K562 (cell line): ENCODE measurements at regions not wholly inside any gene's neighbourhood (a gene's known extent, or its start where the extent isn't known, plus 50 kb on each side); places are given as distances from the start of the nearest gene placed in this dataset.

Experiments used
- ATAC-seq: fragments of 200-7000 bp; cut with Tn5 transposase; 3 replicates; pipeline ENCODE4 v1.9.1; 2020; ENCODE audit warnings: moderate library complexity
- BruUV-seq: library from RNA; stranded (reverse); fragments of 400-500 nt; replicated peaks from 2 replicates; lab custom pipeline; 2021; lab: Mats Ljungman, UMichigan
- CTCF ChIA-PET: fragments of 300-600 bp; formaldehyde crosslinking; extraction: SDS; loops from one replicate; lab custom pipeline; 2021; ENCODE audit warnings: low intra/inter-chr PET ratio; lab: Yijun Ruan, JAX
- POLR2A ChIA-PET: fragments of 300-600, 350-650 bp; sonication (Branson Sonifier 250); formaldehyde crosslinking; extraction: SDS; loops from one replicate; lab custom pipeline; 2021; ENCODE audit warnings: antibody characterized with exemption, inconsistent platforms; lab: Yijun Ruan, JAX
- DNase-seq, 4 experiments: peaks; one replicate each; pipeline versions ENCODE4 v3.0.0 to v3.0.0-alpha.2; 2011 to 2018; ENCODE audit warnings: low spot score in 3 of 4, mixed read lengths in 3 of 4; ENCODE audit errors: extremely low read depth in 1 of 4
- FAIRE-seq: peaks from 2 replicates; lab custom pipeline; 2011; peaks lifted over from hg19 to GRCh38; lab: Jason Lieb, UNC
- H2AFZ ChIP-seq: 2 replicates; pipeline ENCODE4 v1.6.0; 2011; ENCODE audit warnings: low read depth, low read length, control low read depth, inconsistent platforms
- H3K27ac ChIP-seq: fragments of 200-600 bp; 3 replicates; pipeline ENCODE4 v1.8.0; 2011; ENCODE audit warnings: low read depth, mild to moderate bottlenecking, control low read depth, inconsistent platforms, low read length, moderate library complexity, mixed read lengths; ENCODE audit errors: extremely low read depth
- H3K27me3 ChIP-seq, 2 experiments: fragments of 300-600 bp in 1 of 2; 2 replicates in 1 of 2; 3 replicates in 1 of 2; pipeline versions ENCODE4 v1.6.0 to v1.8.0; 2011; ENCODE audit warnings: inconsistent platforms in 2 of 2, low read length in 2 of 2, mild to moderate bottlenecking in 1 of 2, mixed read lengths in 1 of 2, moderate library complexity in 1 of 2; ENCODE audit not compliant: control insufficient read depth in 2 of 2, insufficient read depth in 2 of 2
- H3K36me3 ChIP-seq: fragments of 300-600 bp; 3 replicates; pipeline ENCODE4 v1.8.0; 2011; ENCODE audit warnings: mild to moderate bottlenecking, low read length, inconsistent platforms; ENCODE audit not compliant: control insufficient read depth, insufficient read depth
- H3K4me1 ChIP-seq, 2 experiments: fragments of 200-600 bp in 1 of 2; replicated peaks in 1 of 2; 2 replicates in 1 of 2; 3 replicates in 1 of 2; pipeline versions ENCODE4 v1.5.1 to v1.8.0; 2011; ENCODE audit warnings: inconsistent platforms in 2 of 2, low read length in 2 of 2, mild to moderate bottlenecking in 1 of 2, mixed read lengths in 1 of 2, moderate library complexity in 1 of 2; ENCODE audit not compliant: control insufficient read depth in 2 of 2, insufficient read depth in 2 of 2
- H3K4me2 ChIP-seq: 2 replicates; pipeline ENCODE4 v1.6.1; 2011; ENCODE audit warnings: low read length, control low read depth, inconsistent platforms, mixed read lengths; ENCODE audit not compliant: insufficient read depth
- H3K4me3 ChIP-seq: fragments of 200-600 bp; sonication (generic), shearing (Covaris generic); 2 replicates; pipeline ENCODE4 v1.5.1; 2016; ENCODE audit warnings: control low read depth, inconsistent platforms
- H3K79me2 ChIP-seq: fragments of 200-600 bp; 3 replicates; pipeline ENCODE4 v1.8.0; 2011; ENCODE audit warnings: low read length, inconsistent platforms; ENCODE audit not compliant: control insufficient read depth, insufficient read depth
- H3K9ac ChIP-seq, 2 experiments: 2 replicates each; pipeline versions ENCODE4 v1.6.0 to v1.6.1; 2011; ENCODE audit warnings: low read depth in 2 of 2, low read length in 2 of 2, control low read depth in 1 of 2, inconsistent platforms in 1 of 2, mild to moderate bottlenecking in 1 of 2, mixed read lengths in 1 of 2; ENCODE audit not compliant: insufficient read depth in 1 of 2
- H3K9me1 ChIP-seq: one replicate; pipeline ENCODE4 v1.6.0; 2011; ENCODE audit warnings: inconsistent platforms, mild to moderate bottlenecking, low read length, moderate library complexity; ENCODE audit not compliant: control insufficient read depth, insufficient read depth
- H3K9me3 ChIP-seq: replicated peaks from 2 replicates; pipeline ENCODE4 v1.5.1; 2011; ENCODE audit warnings: low read depth, low read length, inconsistent platforms; ENCODE audit not compliant: control insufficient read depth, insufficient read depth
- H4K20me1 ChIP-seq: replicated peaks from 2 replicates; pipeline ENCODE4 v1.6.1; 2011; ENCODE audit warnings: low read length, inconsistent platforms, mixed read lengths; ENCODE audit not compliant: control insufficient read depth, insufficient read depth
- CBX3 ChIP-seq, 2 experiments: IDR thresholded peaks; 1 replicate in 1 of 2; 2 replicates in 1 of 2; pipeline ENCODE4 v1.6.1; 2012; ENCODE audit warnings: inconsistent platforms in 2 of 2, low read length in 2 of 2, borderline replicate concordance in 1 of 2, control low read depth in 1 of 2
- DEAF1 ChIP-seq: fragments of 450-650 bp; formaldehyde crosslinking; IDR thresholded peaks from 2 replicates; pipeline ENCODE4 v1.4.0; 2020; ENCODE audit warnings: mild to moderate bottlenecking, moderate library complexity
- DNMT1 ChIP-seq: fragments of 450-650 bp; IDR thresholded peaks from 2 replicates; pipeline ENCODE4 v1.6.1; 2016; ENCODE audit warnings: antibody characterized with exemption, mild to moderate bottlenecking
- ERF ChIP-seq: fragments of 450-650 bp; formaldehyde crosslinking; IDR thresholded peaks from 2 replicates; pipeline ENCODE4 v1.4.0; 2020; ENCODE audit warnings: mild to moderate bottlenecking, mixed read lengths
- HSF4 ChIP-seq: fragments of 250-450 bp; sonication (Bioruptor Pico); IDR thresholded peaks from 2 replicates; pipeline ENCODE4 v2.1.2; 2022; ENCODE audit warnings: mild to moderate bottlenecking, moderate library complexity, borderline replicate concordance
- PCBP1 ChIP-seq: fragments of 200-400 bp; formaldehyde crosslinking; IDR thresholded peaks from 2 replicates; pipeline ENCODE4 v1.6.1; 2018; ENCODE audit warnings: mild to moderate bottlenecking, low read depth, low read length; ENCODE audit not compliant: poor library complexity, severe bottlenecking
- PHF20 ChIP-seq: fragments of 450-650 bp; IDR thresholded peaks from 2 replicates; pipeline ENCODE4 v1.6.1; 2018; ENCODE audit not compliant: partially characterized antibody
- RBM39 ChIP-seq: fragments of 200-400 bp; formaldehyde crosslinking; optimal IDR thresholded peaks from 2 replicates; pipeline ENCODE3; 2018; ENCODE audit warnings: low read depth, low read length
- RNF2 ChIP-seq: sonication (generic); IDR thresholded peaks from 2 replicates; pipeline ENCODE4 v1.6.1; 2016
- U2AF2 ChIP-seq: fragments of 200-400 bp; formaldehyde crosslinking; optimal IDR thresholded peaks from 2 replicates; pipeline ENCODE3; 2017; ENCODE audit warnings: low read depth, mild to moderate bottlenecking, low read length
- ZNF146 ChIP-seq: IDR thresholded peaks from one replicate; pipeline ENCODE4 v1.6.1; 2018; ENCODE audit warnings: missing compliant biosample characterization; ENCODE audit not compliant: unreplicated experiment
- ZNF518B ChIP-seq: fragments of 250-450 bp; sonication (Bioruptor Pico); IDR thresholded peaks from 2 replicates; pipeline ENCODE4 v1.5.0; 2021; ENCODE audit warnings: mild to moderate bottlenecking, moderate library complexity
- WGBS: fragments of 100-300 bp; shearing (Covaris generic); methylation state at CpG from one replicate; pipeline ENCODE4 v1.1.6; 2016; ENCODE audit warnings: low coverage, mixed read lengths; ENCODE audit not compliant: insufficient coverage; ENCODE audit errors: missing lambda C conversion rate; 5-methylcytosine and 5-hydroxymethylcytosine counted together
- in situ Hi-C: fragments of 300-500 bp; cut with MboI; formaldehyde crosslinking; loops from 4 replicates; pipeline ENCODE4 v1.15.0; 2018; ENCODE audit warnings: inconsistent platforms, mixed read lengths
- intact Hi-C: fragments of 100-400 bp; cut with micrococcal nuclease; formaldehyde crosslinking; loops from 2 replicates; pipeline ENCODE4 v1.14.2; 2022

DNA sequence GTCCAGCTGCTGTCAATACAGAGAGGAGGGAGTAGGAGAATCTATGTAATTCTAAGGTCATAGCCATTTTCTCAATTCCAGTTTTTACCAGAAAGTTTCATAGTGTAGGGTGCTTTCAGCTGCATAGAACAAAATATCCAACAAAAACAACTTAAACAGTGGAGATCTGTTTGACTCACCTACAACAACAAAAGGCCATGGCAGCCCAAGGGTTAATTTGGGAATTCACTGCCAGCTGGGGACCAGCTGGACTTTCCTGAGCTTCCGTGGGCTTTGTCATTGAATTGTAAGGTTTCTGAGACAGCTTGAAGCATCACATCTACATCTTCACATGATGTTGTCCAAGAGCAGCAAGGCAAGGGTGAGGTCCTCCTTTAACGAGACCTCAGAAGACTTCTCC lies 512.7 kb downstream of the IRS1 start:
- Histone ChIP-seq H3K9me3 (no peaks in the 10 kb centered on the region), H3K27me3 (no peaks in the 10 kb centered on the region), H3K79me2 (no peaks in the 10 kb centered on the region), H3K4me2 (no peak overlapping the region), H4K20me1 (no peaks in the 10 kb centered on the region), H3K9me1 (no peaks in the 10 kb centered on the region), H3K27ac (no peak overlapping the region), H3K4me3 (no peak overlapping the region), H2AFZ (no peak overlapping the region), H3K9ac (no peak overlapping the region), H3K4me1 (no peaks in the 10 kb centered on the region), H3K36me3 (no peaks in the 10 kb centered on the region)
- in situ Hi-C loops (no loop called here), intact Hi-C loops (no loop called here)
- no peak for ATAC-seq
- WGBS = 0% methylated on average over 2 of the region's 2 CpGs
- ChIA-PET POLR2A (no interaction called here), CTCF (no interaction called here)
- no peak for FAIRE-seq
- no peak for DNase-seq
- no TSS peak for BruUV-seq
- no peak for TF ChIP-seq RBM39
- no peak for TF ChIP-seq DNMT1
- TF ChIP-seq ZNF146 (CRISPR knock-in tag) = no peak
- TF ChIP-seq U2AF2 = no peak
- no peak for TF ChIP-seq RNF2
- TF ChIP-seq ERF (CRISPR knock-in tag) = no peak
- no peak for TF ChIP-seq HSF4 (CRISPR knock-in tag)
- no peak for TF ChIP-seq PHF20
- TF ChIP-seq, all 486 proteins: peak for 0

DNA sequence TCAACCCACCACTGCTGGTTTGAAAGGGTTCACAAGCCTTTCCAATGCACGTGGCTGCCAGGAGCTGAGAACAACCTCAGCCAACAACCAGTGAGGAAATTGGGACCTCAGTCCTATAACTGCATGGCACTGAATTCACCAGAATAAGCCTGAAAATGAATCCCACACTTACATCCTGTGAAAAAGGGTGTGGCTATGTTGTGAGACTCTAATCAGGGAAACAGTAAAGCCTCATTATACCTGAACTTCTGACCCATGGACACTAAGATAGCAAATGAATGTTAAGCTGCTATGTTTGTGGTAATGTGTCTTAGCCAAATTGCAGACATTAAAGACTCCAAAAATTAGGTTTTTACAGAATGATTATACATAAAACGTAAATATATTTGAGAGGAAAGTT lies 515.8 kb downstream of the IRS1 start:
- no peaks in the 10 kb centered on the region for H3K79me2 ChIP-seq
- FAIRE-seq (no peak), DNase-seq (no peak), ATAC-seq (no peak)
- H3K27me3 ChIP-seq = no peaks in the 10 kb centered on the region
- ChIA-PET POLR2A (no interaction called here), CTCF (no interaction called here)
- no peaks in the 10 kb centered on the region for H3K4me1 ChIP-seq
- no peak overlapping the region for H3K9ac ChIP-seq
- H3K4me3 ChIP-seq = no peak overlapping the region
- H3K36me3 ChIP-seq = no peaks in the 10 kb centered on the region
- H3K9me3 ChIP-seq = no peaks in the 10 kb centered on the region
- no peaks in the 10 kb centered on the region for H3K9me1 ChIP-seq
- intact Hi-C loops = no loop called here
- H3K27ac ChIP-seq = no peak overlapping the region
- H2AFZ ChIP-seq = no peak overlapping the region
- 5% methylated on average over 2 of the region's 2 CpGs for WGBS
- in situ Hi-C loops = no loop called here
- no peaks in the 10 kb centered on the region for H4K20me1 ChIP-seq
- no peak overlapping the region for H3K4me2 ChIP-seq
- BruUV-seq = no TSS peak
- TF ChIP-seq ZNF518B (CRISPR knock-in tag) (no peak), CBX3 (IDR thresholded peaks at IDR 0.05; ENCODE audit: borderline replicate concordance in 1 of 2, low read length in 2 of 2) (no peak), DEAF1 (no peak), PCBP1 (no peak)
